Fibroblast of lung (primary cell): ENCODE measurements at regions not wholly inside any gene's neighbourhood (a gene's known extent, or its start where the extent isn't known, plus 50 kb on each side); places are given as distances from the start of the nearest gene placed in this dataset.

ENCODE experiments used
- DNase-seq, 2 donors: peaks; one replicate each; pipeline versions ENCODE4 v3.0.0 to v3.0.0-alpha.2; 2010; ENCODE audit warnings: low read depth in 2 of 2
- H2AFZ ChIP-seq: 2 replicates; pipeline ENCODE4 v1.5.1; 2012; ENCODE audit warnings: low read length, control low read depth, inconsistent platforms
- H3K27ac ChIP-seq: 2 replicates; pipeline ENCODE4 v1.5.1; 2011; ENCODE audit warnings: low read length, control low read depth; ENCODE audit not compliant: insufficient read depth
- H3K27me3 ChIP-seq: 2 replicates; pipeline ENCODE4 v1.5.1; 2011; ENCODE audit warnings: mild to moderate bottlenecking, low read length; ENCODE audit not compliant: control insufficient read depth, insufficient read depth
- H3K36me3 ChIP-seq: 2 replicates; pipeline ENCODE4 v1.5.1; 2011; ENCODE audit warnings: low read length; ENCODE audit not compliant: control insufficient read depth, insufficient read depth
- H3K4me1 ChIP-seq: 2 replicates; pipeline ENCODE4 v1.5.1; 2011; ENCODE audit warnings: low read length; ENCODE audit not compliant: control insufficient read depth, insufficient read depth; ENCODE audit errors: extremely low read depth
- H3K4me2 ChIP-seq: 2 replicates; pipeline ENCODE4 v1.5.1; 2011; ENCODE audit warnings: low read length, control low read depth; ENCODE audit not compliant: insufficient read depth; ENCODE audit errors: extremely low read depth
- H3K4me3 ChIP-seq, 4 experiments: fragments of 200-600 bp in 1 of 4; sonication (generic) in 1 of 4; replicated peaks in 1 of 4; 2 replicates each; pipeline ENCODE4 v1.5.1; 2011 to 2016; ENCODE audit warnings: low read length in 4 of 4, low read depth in 3 of 4, mild to moderate bottlenecking in 3 of 4, control low read depth in 2 of 4, inconsistent platforms in 1 of 4, mixed read lengths in 1 of 4; ENCODE audit not compliant: insufficient read depth in 1 of 4; ENCODE audit errors: control extremely low read depth in 1 of 4
- H3K79me2 ChIP-seq: 2 replicates; pipeline ENCODE4 v1.5.1; 2012; ENCODE audit warnings: mild to moderate bottlenecking, low read length, inconsistent platforms; ENCODE audit not compliant: control insufficient read depth, insufficient read depth
- H3K9ac ChIP-seq: 2 replicates; pipeline ENCODE4 v1.5.1; 2011; ENCODE audit warnings: mild to moderate bottlenecking, low read length, control low read depth; ENCODE audit not compliant: insufficient read depth
- H3K9me3 ChIP-seq: 2 replicates; pipeline ENCODE4 v1.5.1; 2012; ENCODE audit warnings: low read depth, low read length; ENCODE audit not compliant: control insufficient read depth, insufficient read depth
- H4K20me1 ChIP-seq: 2 replicates; pipeline ENCODE4 v1.5.1; 2011; ENCODE audit warnings: low read length; ENCODE audit not compliant: control insufficient read depth, insufficient read depth; ENCODE audit errors: extremely low read depth
- CTCF ChIP-seq, 2 donors: IDR thresholded peaks in 1 of 2; conservative IDR thresholded peaks in 1 of 2; 1 replicate in 1 of 2; 2 replicates in 1 of 2; pipeline ENCODE4 v1.5.1; 2011 to 2012; ENCODE audit warnings: low read length in 2 of 2, control low read depth in 1 of 2, inconsistent platforms in 1 of 2, low read depth in 1 of 2, mild to moderate bottlenecking in 1 of 2
- EZH2 ChIP-seq: IDR thresholded peaks from 2 replicates; pipeline ENCODE4 v1.5.1; 2012; ENCODE audit warnings: low read length, control low read depth, mild to moderate bottlenecking; ENCODE audit errors: missing control alignments

GRCh38 chr1:90142697-90143096, 147.8 kb downstream of the ZNF326 start:
- no peak overlapping the region for H3K27ac ChIP-seq
- H3K79me2 ChIP-seq = no peaks in the 10 kb centered on the region
- DNase-seq = no peak
- no peak overlapping the region for H2AFZ ChIP-seq
- no peak overlapping the region for H3K4me3 ChIP-seq
- no peaks in the 10 kb centered on the region for H3K27me3 ChIP-seq
- no peaks in the 10 kb centered on the region for H3K36me3 ChIP-seq
- no peak overlapping the region for H3K4me2 ChIP-seq
- H3K9ac ChIP-seq = no peak overlapping the region
- no peaks in the 10 kb centered on the region for H4K20me1 ChIP-seq
- no peaks in the 10 kb centered on the region for H3K9me3 ChIP-seq
- no peaks in the 10 kb centered on the region for H3K4me1 ChIP-seq
- no peak for TF ChIP-seq EZH2
- no peak for TF ChIP-seq CTCF (conservative IDR thresholded peaks at IDR 0.05 in 1 of 2, IDR thresholded peaks at IDR 0.05 in 1 of 2; ENCODE audit: low read depth in 1 of 2, low read length in 2 of 2)

- H3K4me2 ChIP-seq = no peak overlapping the region
- no peaks in the 10 kb centered on the region for H4K20me1 ChIP-seq
- no peaks in the 10 kb centered on the region for H3K27me3 ChIP-seq
- TF ChIP-seq CTCF (conservative IDR thresholded peaks at IDR 0.05 in 1 of 2, IDR thresholded peaks at IDR 0.05 in 1 of 2; ENCODE audit: low read depth in 1 of 2, low read length in 2 of 2) = no peak
- TF ChIP-seq EZH2 = no peak
- no peak overlapping the region for H3K27ac ChIP-seq
- H3K4me3 ChIP-seq = no peak overlapping the region
- H3K4me1 ChIP-seq = no peaks in the 10 kb centered on the region
- no peaks in the 10 kb centered on the region for H3K36me3 ChIP-seq
- H3K79me2 ChIP-seq = no peaks in the 10 kb centered on the region
- no peak for DNase-seq
- no peaks in the 10 kb centered on the region for H3K9me3 ChIP-seq
- no peak overlapping the region for H3K9ac ChIP-seq
- no peak overlapping the region for H2AFZ ChIP-seq
These were observed 144.9 kb downstream of the ZNF326 start for GRCh38 chr1:90139837-90140236.

- TF ChIP-seq CTCF (conservative IDR thresholded peaks at IDR 0.05 in 1 of 2, IDR thresholded peaks at IDR 0.05 in 1 of 2; ENCODE audit: low read depth in 1 of 2, low read length in 2 of 2) (no peak), EZH2 (no peak)
- Histone ChIP-seq H3K79me2 (no peaks in the 10 kb centered on the region), H3K36me3 (no peaks in the 10 kb centered on the region), H3K4me2 (no peak overlapping the region), H3K9ac (no peak overlapping the region), H3K9me3 (no peaks in the 10 kb centered on the region), H3K27ac (no peak overlapping the region), H2AFZ (no peak overlapping the region), H3K27me3 (no peaks in the 10 kb centered on the region), H4K20me1 (no peaks in the 10 kb centered on the region), H3K4me1 (no peaks in the 10 kb centered on the region), H3K4me3 (no peak overlapping the region)
- DNase-seq = no peak
These were observed 140.4 kb downstream of the ZNF326 start for GRCh38 chr1:90135286-90135685.
